Testis (tissue), 2 donors: ENCODE measurements at regions not wholly inside any gene's neighbourhood (a gene's known extent, or its start where the extent isn't known, plus 50 kb on each side); places are given as distances from the start of the nearest gene placed in this dataset.

ENCODE experiments used
- POLR2A ChIP-seq: fragments of 450-650 bp; IDR thresholded peaks from one replicate; pipeline ENCODE4 v1.6.1; 2017; ENCODE audit warnings: antibody characterized with exemption, mild to moderate bottlenecking, moderate library complexity
- TF ChIP-seq, protein P1 (sequence below), 3 experiments: fragments of 450-650 bp in 2 of 3; fragments of 200-600 bp in 1 of 3; sonication (generic) in 1 of 3; IDR thresholded peaks; one replicate each; pipeline ENCODE4 v1.5.1; 2016 to 2019; ENCODE audit warnings: antibody characterized with exemption in 3 of 3, mild to moderate bottlenecking in 2 of 3, moderate library complexity in 1 of 3

GRCh38 chr7:156080596-156080995, 268.3 kb upstream of the SHH start:
- TF ChIP-seq, protein P1, sequence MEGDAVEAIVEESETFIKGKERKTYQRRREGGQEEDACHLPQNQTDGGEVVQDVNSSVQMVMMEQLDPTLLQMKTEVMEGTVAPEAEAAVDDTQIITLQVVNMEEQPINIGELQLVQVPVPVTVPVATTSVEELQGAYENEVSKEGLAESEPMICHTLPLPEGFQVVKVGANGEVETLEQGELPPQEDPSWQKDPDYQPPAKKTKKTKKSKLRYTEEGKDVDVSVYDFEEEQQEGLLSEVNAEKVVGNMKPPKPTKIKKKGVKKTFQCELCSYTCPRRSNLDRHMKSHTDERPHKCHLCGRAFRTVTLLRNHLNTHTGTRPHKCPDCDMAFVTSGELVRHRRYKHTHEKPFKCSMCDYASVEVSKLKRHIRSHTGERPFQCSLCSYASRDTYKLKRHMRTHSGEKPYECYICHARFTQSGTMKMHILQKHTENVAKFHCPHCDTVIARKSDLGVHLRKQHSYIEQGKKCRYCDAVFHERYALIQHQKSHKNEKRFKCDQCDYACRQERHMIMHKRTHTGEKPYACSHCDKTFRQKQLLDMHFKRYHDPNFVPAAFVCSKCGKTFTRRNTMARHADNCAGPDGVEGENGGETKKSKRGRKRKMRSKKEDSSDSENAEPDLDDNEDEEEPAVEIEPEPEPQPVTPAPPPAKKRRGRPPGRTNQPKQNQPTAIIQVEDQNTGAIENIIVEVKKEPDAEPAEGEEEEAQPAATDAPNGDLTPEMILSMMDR (IDR thresholded peaks at IDR 0.05) = no peak
- TF ChIP-seq POLR2A = no peak
